HCEC 1CT (cell line): ENCODE measurements at regions not wholly inside any gene's neighbourhood (a gene's known extent, or its start where the extent isn't known, plus 50 kb on each side); places are given as distances from the start of the nearest gene placed in this dataset.
"Not testable (repeated sequence)": the region's sequence is repeated elsewhere in the genome, so short reads cannot be mapped to it uniquely, and the experiment has no call there.

Source experiments
- DNase-seq: peaks from one replicate; pipeline ENCODE4 v3.0.0-alpha.2; 2017

GRCh38 chr9:82406456-82407085, 418.0 kb downstream of the SPATA31D1 start:
- DNase-seq = no peak

- no peak for DNase-seq
Observed at GRCh38 chr9:82410306-82410705, 421.7 kb downstream of the SPATA31D1 start.

- no peak for DNase-seq
Observed at GRCh38 chr9:82410866-82411265, 422.3 kb downstream of the SPATA31D1 start.

GRCh38 chr9:82412586-82413305, 424.2 kb downstream of the SPATA31D1 start:
- DNase-seq = no peak

- DNase-seq = no peak
Observed at GRCh38 chr9:82417501-82417900, 428.9 kb downstream of the SPATA31D1 start.

- DNase-seq = no peak
Observed at GRCh38 chr9:82418334-82418733, 429.8 kb downstream of the SPATA31D1 start.

GRCh38 chr9:82419696-82420486, 431.3 kb downstream of the SPATA31D1 start:
- no peak for DNase-seq

GRCh38 chr9:82421498-82421897, 432.9 kb downstream of the SPATA31D1 start:
- no peak for DNase-seq

GRCh38 chr9:82423700-82424099, 435.1 kb downstream of the SPATA31D1 start:
- no peak for DNase-seq

- DNase-seq = no peak
Observed at GRCh38 chr9:82424599-82425120, 436.1 kb downstream of the SPATA31D1 start.

GRCh38 chr9:82431121-82431520, 442.5 kb downstream of the SPATA31D1 start:
- DNase-seq = no peak

GRCh38 chr9:82433290-82433931, 444.8 kb downstream of the SPATA31D1 start:
- not testable (repeated sequence) for DNase-seq

- no peak for DNase-seq
Observed at GRCh38 chr9:82436475-82436874, 447.9 kb downstream of the SPATA31D1 start.

- not testable (repeated sequence) for DNase-seq
Observed at GRCh38 chr9:82437183-82437582, 448.6 kb downstream of the SPATA31D1 start.

GRCh38 chr9:82438581-82438980, 450.0 kb downstream of the SPATA31D1 start:
- DNase-seq = no peak

GRCh38 chr9:82443312-82443711, 454.7 kb downstream of the SPATA31D1 start:
- no peak for DNase-seq

- DNase-seq = no peak
Observed at GRCh38 chr9:82445556-82445955, 457.0 kb downstream of the SPATA31D1 start.

- no peak for DNase-seq
Observed at GRCh38 chr9:82447343-82447742, 458.8 kb downstream of the SPATA31D1 start.

GRCh38 chr9:82449986-82450385, 461.4 kb downstream of the SPATA31D1 start:
- no peak for DNase-seq

- no peak for DNase-seq
Observed at GRCh38 chr9:82454509-82455190, 466.1 kb downstream of the SPATA31D1 start.

GRCh38 chr9:82456642-82457041, 468.1 kb downstream of the SPATA31D1 start:
- DNase-seq = no peak

- no peak for DNase-seq
Observed at GRCh38 chr9:82457298-82457697, 468.7 kb downstream of the SPATA31D1 start.
